GM12892 (cell line): ENCODE measurements at regions not wholly inside any gene's neighbourhood (a gene's known extent, or its start where the extent isn't known, plus 50 kb on each side); places are given as distances from the start of the nearest gene placed in this dataset.

Experiments used
- POLR2A ChIP-seq: IDR thresholded peaks from 2 replicates; pipeline ENCODE4 v1.6.1; 2011; ENCODE audit warnings: low read depth, low read length, control low read depth
- POLR2AphosphoS5 ChIP-seq: IDR thresholded peaks from 2 replicates; pipeline ENCODE4 v1.6.1; 2011; ENCODE audit warnings: low read depth, low read length, control low read depth
- TAF1 ChIP-seq: IDR thresholded peaks from 2 replicates; pipeline ENCODE4 v1.6.1; 2011; ENCODE audit warnings: low read depth, mild to moderate bottlenecking, control low read depth, low read length, borderline replicate concordance

- TF ChIP-seq POLR2A (no peak), POLR2AphosphoS5 (no peak), TAF1 (no peak)
Measured at GRCh38 chr5:26828294-26828693, 210.1 kb downstream of the CDH9 start.
